ENCODE measurements at regions not wholly inside any gene's neighbourhood (a gene's known extent, or its start where the extent isn't known, plus 50 kb on each side); places are given as distances from the start of the nearest gene placed in this dataset.
"Not testable (repeated sequence)": the region's sequence is repeated elsewhere in the genome, so short reads cannot be mapped to it uniquely, and the experiment has no call there.

- intact Hi-C loops (cut with DNase I); H3K36me3 ChIP-seq; H3K9me3 ChIP-seq; H3K27me3 ChIP-seq; H3K4me3 ChIP-seq; H3K27ac ChIP-seq; H3K4me1 ChIP-seq; DNase-seq: not testable (repeated sequence)
- peak; percentile 23 for ATAC-seq
Observed at GRCh38 chr4:17436047-17436749, 75.7 kb downstream of the QDPR start.

GRCh38 chr4:17433827-17434226 lies 78.1 kb downstream of the QDPR start:
- DNase-seq (no peak), ATAC-seq (no peak)
- Histone ChIP-seq H3K4me1 (no peaks in the 10 kb centered on the region), H3K27me3 (no peaks in the 10 kb centered on the region), H3K4me3 (no peak overlapping the region), H3K36me3 (no peaks in the 10 kb centered on the region), H3K27ac (no peak overlapping the region), H3K9me3 (no peaks in the 10 kb centered on the region)
- intact Hi-C loops (cut with DNase I) = no loop called here
- TF ChIP-seq CTCF (IDR thresholded peaks at IDR 0.05) = no peak

- TF ChIP-seq CTCF (IDR thresholded peaks at IDR 0.05) = no peak
- no peaks in the 10 kb centered on the region for H3K4me1 ChIP-seq
- no peaks in the 10 kb centered on the region for H3K36me3 ChIP-seq
- no peaks in the 10 kb centered on the region for H3K27me3 ChIP-seq
- intact Hi-C loops (cut with DNase I) = no loop called here
- no peaks in the 10 kb centered on the region for H3K9me3 ChIP-seq
- H3K4me3 ChIP-seq = no peak overlapping the region
- no peak overlapping the region for H3K27ac ChIP-seq
- ATAC-seq = no peak
- DNase-seq = no peak
Observed at GRCh38 chr4:17427991-17428390, 83.9 kb downstream of the QDPR start.

- intact Hi-C loops (cut with DNase I) = no loop called here
- Histone ChIP-seq H3K27me3 (no peaks in the 10 kb centered on the region), H3K27ac (no peak overlapping the region), H3K4me1 (no peaks in the 10 kb centered on the region), H3K36me3 (no peaks in the 10 kb centered on the region), H3K4me3 (no peak overlapping the region), H3K9me3 (no peaks in the 10 kb centered on the region)
- no peak for TF ChIP-seq CTCF (IDR thresholded peaks at IDR 0.05)
- ATAC-seq (no peak), DNase-seq (no peak)
Observed at GRCh38 chr4:17426222-17426621, 85.7 kb downstream of the QDPR start.

- no peak overlapping the region for H3K4me3 ChIP-seq
- H3K36me3 ChIP-seq = no peaks in the 10 kb centered on the region
- no peaks in the 10 kb centered on the region for H3K4me1 ChIP-seq
- DNase-seq (no peak), ATAC-seq (no peak)
- H3K27ac ChIP-seq = no peak overlapping the region
- no peaks in the 10 kb centered on the region for H3K27me3 ChIP-seq
- intact Hi-C loops (cut with DNase I) = no loop called here
- no peaks in the 10 kb centered on the region for H3K9me3 ChIP-seq
- TF ChIP-seq CTCF (IDR thresholded peaks at IDR 0.05) = no peak
Observed at GRCh38 chr4:17418010-17418409, 93.9 kb downstream of the QDPR start.

GRCh38 chr4:17414392-17414791 lies 97.5 kb downstream of the QDPR start:
- Histone ChIP-seq H3K27me3 (no peaks in the 10 kb centered on the region), H3K36me3 (no peaks in the 10 kb centered on the region), H3K4me1 (no peaks in the 10 kb centered on the region), H3K27ac (no peak overlapping the region), H3K4me3 (no peak overlapping the region), H3K9me3 (no peaks in the 10 kb centered on the region)
- peak; percentile 9 for ATAC-seq
- intact Hi-C loops (cut with DNase I) = no loop called here
- no peak for DNase-seq
- no peak for TF ChIP-seq CTCF (IDR thresholded peaks at IDR 0.05)

Data from upper lobe of right lung (tissue), 1 donor.